ENCODE measurements at regions not wholly inside any gene's neighbourhood (a gene's known extent, or its start where the extent isn't known, plus 50 kb on each side); places are given as distances from the start of the nearest gene placed in this dataset.
A peak's percentile ranks its signal among the peaks of the same experiment; 100 is the strongest.
"Not testable (repeated sequence)": the region's sequence is repeated elsewhere in the genome, so short reads cannot be mapped to it uniquely, and the experiment has no call there.

- DNase-seq (ENCODE audit: low read depth in 2 of 2): no peak
Observed at GRCh38 chr6:818196-818595, 125.3 kb upstream of the EXOC2 start.

GRCh38 chr6:816510-817084 lies 123.7 kb upstream of the EXOC2 start:
- peak in 1 of 2 donors; percentile 14 for DNase-seq (ENCODE audit: low read depth in 2 of 2)

GRCh38 chr6:815348-815738 lies 122.4 kb upstream of the EXOC2 start:
- DNase-seq (ENCODE audit: low read depth in 2 of 2): no peak

- no peak for DNase-seq (ENCODE audit: low read depth in 2 of 2)
Observed at GRCh38 chr6:814378-815347, 121.7 kb upstream of the EXOC2 start.

GRCh38 chr6:811831-812230 lies 118.9 kb upstream of the EXOC2 start:
- DNase-seq (ENCODE audit: low read depth in 2 of 2): no peak

GRCh38 chr6:811191-811590 lies 118.3 kb upstream of the EXOC2 start:
- no peak for DNase-seq (ENCODE audit: low read depth in 2 of 2)

GRCh38 chr6:804771-805170 lies 111.8 kb upstream of the EXOC2 start:
- no peak for DNase-seq (ENCODE audit: low read depth in 2 of 2)

GRCh38 chr6:804317-804716 lies 111.4 kb upstream of the EXOC2 start:
- DNase-seq (ENCODE audit: low read depth in 2 of 2): no peak

- DNase-seq (ENCODE audit: low read depth in 2 of 2): no peak
Observed at GRCh38 chr6:803191-803977, 110.4 kb upstream of the EXOC2 start.

GRCh38 chr6:802701-803100 lies 109.8 kb upstream of the EXOC2 start:
- DNase-seq (ENCODE audit: low read depth in 2 of 2): peak in 1 of 2 donors; percentile 2

GRCh38 chr6:802223-802622 lies 109.3 kb upstream of the EXOC2 start:
- not testable (repeated sequence) for DNase-seq (ENCODE audit: low read depth in 2 of 2)

- DNase-seq (ENCODE audit: low read depth in 2 of 2): no peak
Observed at GRCh38 chr6:799769-800168, 106.8 kb upstream of the EXOC2 start.

GRCh38 chr6:797479-798077 lies 104.6 kb upstream of the EXOC2 start:
- peak; percentile 43 to 62 for DNase-seq (ENCODE audit: low read depth in 2 of 2)

GRCh38 chr6:795046-795685 lies 102.2 kb upstream of the EXOC2 start:
- no peak for DNase-seq (ENCODE audit: low read depth in 2 of 2)

GRCh38 chr6:793261-793660 lies 100.3 kb upstream of the EXOC2 start:
- no peak for DNase-seq (ENCODE audit: low read depth in 2 of 2)

- no peak for DNase-seq (ENCODE audit: low read depth in 2 of 2)
Observed at GRCh38 chr6:792662-793061, 99.7 kb upstream of the EXOC2 start.

GRCh38 chr6:788058-788457 lies 95.1 kb upstream of the EXOC2 start:
- DNase-seq (ENCODE audit: low read depth in 2 of 2): no peak

- peak; percentile 3 to 36 for DNase-seq (ENCODE audit: low read depth in 2 of 2)
Observed at GRCh38 chr6:786946-787763, 94.2 kb upstream of the EXOC2 start.

- DNase-seq (ENCODE audit: low read depth in 2 of 2): no peak
Observed at GRCh38 chr6:783966-784735, 91.2 kb upstream of the EXOC2 start.

- no peak for DNase-seq (ENCODE audit: low read depth in 2 of 2)
Observed at GRCh38 chr6:782141-782540, 89.2 kb upstream of the EXOC2 start.

All from dermis microvascular lymphatic vessel endothelial cell (primary cell).